Fibroblast of lung (primary cell): ENCODE measurements at regions not wholly inside any gene's neighbourhood (a gene's known extent, or its start where the extent isn't known, plus 50 kb on each side); places are given as distances from the start of the nearest gene placed in this dataset.

Experiments
- EZH2 ChIP-seq: IDR thresholded peaks from 2 replicates; pipeline ENCODE4 v1.5.1; 2012; ENCODE audit warnings: low read length, control low read depth, mild to moderate bottlenecking; ENCODE audit errors: missing control alignments
- TF ChIP-seq, protein P1 (sequence below), 2 donors: IDR thresholded peaks in 1 of 2; conservative IDR thresholded peaks in 1 of 2; 1 replicate in 1 of 2; 2 replicates in 1 of 2; pipeline ENCODE4 v1.5.1; 2011 to 2012; ENCODE audit warnings: low read length in 2 of 2, control low read depth in 1 of 2, inconsistent platforms in 1 of 2, low read depth in 1 of 2, mild to moderate bottlenecking in 1 of 2

DNA sequence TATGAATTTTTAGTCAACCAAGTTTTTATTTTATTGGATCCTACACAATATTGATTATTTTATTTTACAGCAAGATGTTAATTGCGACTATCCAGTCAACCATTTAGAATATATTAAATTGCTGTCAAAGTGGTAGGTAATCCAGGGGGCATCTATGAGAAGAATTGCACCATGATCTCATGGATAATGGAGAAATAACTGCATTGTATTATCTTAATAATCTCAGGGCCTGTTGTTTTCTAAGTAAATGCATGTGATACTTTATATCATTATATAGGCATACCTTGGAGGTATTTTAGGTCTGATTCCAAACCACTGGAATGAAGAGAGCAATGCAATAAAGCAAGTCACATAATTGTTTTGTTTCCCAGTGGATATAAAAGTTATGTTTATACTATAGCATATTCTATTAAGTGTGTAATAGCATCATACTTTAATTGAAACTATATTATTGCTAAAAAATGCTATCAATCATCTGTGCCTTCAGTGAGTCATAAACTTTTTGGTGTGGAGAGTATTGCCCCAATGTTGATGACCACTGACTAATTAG lies 595.4 kb upstream of the CHORDC1 start:
- TF ChIP-seq EZH2 = no peak
- TF ChIP-seq, protein P1, sequence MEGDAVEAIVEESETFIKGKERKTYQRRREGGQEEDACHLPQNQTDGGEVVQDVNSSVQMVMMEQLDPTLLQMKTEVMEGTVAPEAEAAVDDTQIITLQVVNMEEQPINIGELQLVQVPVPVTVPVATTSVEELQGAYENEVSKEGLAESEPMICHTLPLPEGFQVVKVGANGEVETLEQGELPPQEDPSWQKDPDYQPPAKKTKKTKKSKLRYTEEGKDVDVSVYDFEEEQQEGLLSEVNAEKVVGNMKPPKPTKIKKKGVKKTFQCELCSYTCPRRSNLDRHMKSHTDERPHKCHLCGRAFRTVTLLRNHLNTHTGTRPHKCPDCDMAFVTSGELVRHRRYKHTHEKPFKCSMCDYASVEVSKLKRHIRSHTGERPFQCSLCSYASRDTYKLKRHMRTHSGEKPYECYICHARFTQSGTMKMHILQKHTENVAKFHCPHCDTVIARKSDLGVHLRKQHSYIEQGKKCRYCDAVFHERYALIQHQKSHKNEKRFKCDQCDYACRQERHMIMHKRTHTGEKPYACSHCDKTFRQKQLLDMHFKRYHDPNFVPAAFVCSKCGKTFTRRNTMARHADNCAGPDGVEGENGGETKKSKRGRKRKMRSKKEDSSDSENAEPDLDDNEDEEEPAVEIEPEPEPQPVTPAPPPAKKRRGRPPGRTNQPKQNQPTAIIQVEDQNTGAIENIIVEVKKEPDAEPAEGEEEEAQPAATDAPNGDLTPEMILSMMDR (conservative IDR thresholded peaks at IDR 0.05 in 1 of 2, IDR thresholded peaks at IDR 0.05 in 1 of 2; ENCODE audit: low read depth in 1 of 2, low read length in 2 of 2) = no peak
